NCI-H1417 (cell line): ENCODE measurements at regions not wholly inside any gene's neighbourhood (a gene's known extent, or its start where the extent isn't known, plus 50 kb on each side); places are given as distances from the start of the nearest gene placed in this dataset.
"Not testable (repeated sequence)": the region's sequence is repeated elsewhere in the genome, so short reads cannot be mapped to it uniquely, and the experiment has no call there.

ENCODE experiments used
- DNase-seq, 3 experiments: peaks; one replicate each; lab custom pipeline; 2025; lab: John Stamatoyannopoulos, UW

GRCh38 chr3:8421267-8421666 lies 80.4 kb upstream of the LMCD1 start:
- DNase-seq = peak in 1 of 3 experiments; percentile 11

- no peak for DNase-seq
Measured at GRCh38 chr3:8421711-8422110, 79.9 kb upstream of the LMCD1 start.

GRCh38 chr3:8423307-8423706 lies 78.3 kb upstream of the LMCD1 start:
- DNase-seq = no peak

- no peak for DNase-seq
Measured at GRCh38 chr3:8424281-8424680, 77.3 kb upstream of the LMCD1 start.

- DNase-seq = no peak
Measured at GRCh38 chr3:8436661-8437287, 64.8 kb upstream of the LMCD1 start.

GRCh38 chr3:8438507-8439079 lies 63.0 kb upstream of the LMCD1 start:
- DNase-seq = no peak

- DNase-seq = not testable (repeated sequence)
Measured at GRCh38 chr3:8440142-8440541, 61.5 kb upstream of the LMCD1 start.

- peak; percentile 5 to 56 (median 51) for DNase-seq
Measured at GRCh38 chr3:8441969-8442559, 59.6 kb upstream of the LMCD1 start.

GRCh38 chr3:8442993-8443650 lies 58.5 kb upstream of the LMCD1 start:
- DNase-seq = no peak

GRCh38 chr3:8443829-8444791 lies 57.5 kb upstream of the LMCD1 start:
- DNase-seq = peak; percentile 61 to 93 (median 77)

GRCh38 chr3:8444883-8445282 lies 56.7 kb upstream of the LMCD1 start:
- DNase-seq = no peak

- no peak for DNase-seq
Measured at GRCh38 chr3:8445861-8446260, 55.8 kb upstream of the LMCD1 start.

GRCh38 chr3:8446845-8447244 lies 54.8 kb upstream of the LMCD1 start:
- DNase-seq = no peak

GRCh38 chr3:8450618-8451017 lies 51.0 kb upstream of the LMCD1 start:
- DNase-seq = no peak

- DNase-seq = no peak
Measured at GRCh38 chr3:8451696-8452095, 49.9 kb upstream of the LMCD1 start.
